Stimulated activated naive CD4-positive, alpha-beta T cell (primary cell): ENCODE measurements at regions not wholly inside any gene's neighbourhood (a gene's known extent, or its start where the extent isn't known, plus 50 kb on each side); places are given as distances from the start of the nearest gene placed in this dataset.

ENCODE experiments used
- DNase-seq, 6 experiments: peaks; one replicate each; lab custom pipeline; 2025; lab: John Stamatoyannopoulos, UW

DNA sequence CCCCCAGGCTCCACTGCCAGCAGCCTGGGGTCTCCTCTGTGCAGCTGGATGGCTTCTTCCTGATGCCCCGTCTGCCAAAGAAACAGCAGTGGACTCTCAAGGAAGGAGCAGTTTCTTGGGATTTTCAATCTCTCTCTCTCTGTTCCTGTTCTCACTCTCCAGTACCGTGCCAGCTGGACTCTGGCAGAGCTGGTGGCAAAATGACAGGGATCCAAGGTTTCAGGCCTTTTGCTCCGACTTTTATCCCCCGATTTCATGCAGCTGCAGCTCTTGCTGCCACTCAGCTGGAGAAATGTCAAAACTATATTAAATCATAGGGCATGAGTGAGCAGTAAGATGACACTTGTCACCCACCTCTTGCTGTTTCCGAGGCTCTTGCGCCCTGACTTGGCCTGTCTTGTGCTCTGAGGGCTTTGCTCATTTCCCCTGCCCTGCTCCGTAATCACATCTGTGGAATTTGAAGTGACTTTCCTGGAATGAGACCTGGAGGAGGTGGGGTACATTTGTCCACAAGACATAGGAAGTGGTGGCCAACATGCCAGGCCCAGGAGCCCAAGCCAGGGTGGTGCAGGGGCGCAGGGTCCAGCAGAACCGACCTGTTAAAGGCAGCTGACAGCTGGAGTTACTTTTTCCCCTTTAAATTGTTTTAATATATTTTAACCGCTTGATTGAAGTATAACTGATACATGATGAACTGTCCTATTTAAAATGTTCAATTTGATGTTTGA is 576.2 kb downstream of the PTPRU start:
- DNase-seq, result no peak

DNA sequence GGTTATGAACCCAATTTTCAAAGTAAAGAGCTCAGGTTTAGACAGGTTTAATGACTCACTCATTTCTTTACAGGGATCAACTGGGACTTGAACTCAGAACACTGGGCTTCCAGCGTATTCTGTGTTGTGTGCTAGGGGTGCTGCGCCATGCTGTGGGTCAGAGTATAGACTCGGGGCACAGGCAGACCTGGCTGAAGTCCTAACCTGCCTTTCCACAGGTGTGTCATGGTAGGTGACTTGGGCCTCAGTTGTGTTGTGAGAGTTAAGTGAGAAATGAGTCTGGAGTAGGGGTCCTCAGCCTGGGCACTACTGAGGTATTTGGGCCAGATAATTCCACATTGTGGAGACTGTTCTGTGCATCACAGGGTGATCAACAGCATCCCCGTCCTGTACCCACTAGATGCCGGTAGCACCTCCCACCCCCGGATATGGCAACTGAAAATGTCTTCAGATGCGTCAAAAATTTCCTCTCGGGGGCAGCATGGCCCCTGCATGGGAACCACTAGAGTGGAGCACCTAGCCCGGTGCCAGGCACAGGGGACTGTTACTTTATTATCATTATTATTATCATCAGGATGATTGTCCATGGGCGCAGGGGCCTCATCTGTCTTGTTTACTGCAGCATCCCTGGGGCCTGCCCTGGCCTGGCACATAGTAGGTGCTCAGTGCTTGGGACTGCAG is 575.5 kb downstream of the PTPRU start:
- no peak for DNase-seq

DNA sequence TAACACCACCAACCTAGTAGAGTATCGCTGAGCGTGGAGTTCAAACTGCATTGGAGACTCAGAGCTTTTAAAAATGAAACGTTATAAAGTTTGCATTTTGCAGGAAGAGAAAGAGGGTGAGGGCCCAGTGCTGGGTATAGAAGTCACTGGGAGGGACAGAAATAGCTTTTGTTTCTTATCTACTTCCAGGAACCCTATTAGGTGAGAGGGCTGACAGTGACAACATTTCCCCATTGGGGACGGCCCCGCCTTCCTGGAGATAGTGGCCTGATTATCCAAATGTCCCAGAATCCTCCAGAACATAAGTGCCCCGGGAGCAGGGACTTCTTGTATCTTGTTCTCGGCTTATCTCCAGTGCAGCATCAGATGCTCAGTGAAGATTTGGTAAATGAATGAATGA is 574.9 kb downstream of the PTPRU start:
- DNase-seq, result no peak

DNA sequence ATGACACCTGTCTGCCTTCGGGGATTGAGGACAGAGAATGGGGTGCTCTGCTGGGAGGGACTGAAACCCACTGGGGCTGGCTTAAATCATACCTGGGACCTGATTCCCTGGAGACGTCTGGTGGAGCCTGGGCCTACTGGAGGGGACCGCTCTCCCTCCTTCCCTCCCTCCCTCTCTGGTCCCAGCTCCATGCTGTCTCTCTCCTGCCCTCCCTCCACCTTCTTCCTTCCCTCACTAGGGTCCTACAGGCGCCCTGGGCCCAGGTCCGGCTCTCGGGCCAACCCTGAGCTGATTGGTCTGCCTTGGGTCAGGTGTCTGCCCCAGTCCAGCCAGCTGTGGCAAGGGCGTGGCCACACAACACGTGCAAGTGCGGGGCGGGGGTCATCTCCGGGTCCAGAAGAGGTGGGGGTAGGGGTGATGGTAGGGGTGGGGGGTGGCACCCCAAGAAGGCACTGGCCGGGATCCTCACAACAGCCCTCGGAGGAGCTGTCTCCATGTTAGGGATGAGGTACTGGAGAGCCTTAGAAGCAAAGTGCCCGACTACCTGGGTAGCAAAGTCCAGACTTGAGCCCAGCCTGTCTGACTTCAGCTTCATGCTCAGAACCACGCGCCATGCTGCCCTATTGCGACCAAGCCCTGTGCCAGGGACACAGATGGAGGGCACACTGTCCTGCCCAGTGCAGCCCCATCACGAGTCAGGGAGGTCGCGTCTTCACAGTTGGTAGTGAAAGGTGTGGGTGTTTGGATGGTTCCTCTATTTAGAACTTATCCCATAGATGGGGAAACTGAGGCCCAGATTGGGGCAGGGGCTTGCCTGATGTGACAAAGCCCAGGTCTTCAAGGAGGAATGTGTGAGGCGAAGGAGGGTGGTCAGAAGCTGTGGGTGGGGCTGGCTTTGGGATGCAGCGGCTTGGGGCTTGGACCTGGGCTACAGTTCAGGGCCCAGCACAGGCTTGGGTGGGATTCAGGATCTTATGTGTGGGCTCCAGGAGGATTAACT is 574.1 kb downstream of the PTPRU start:
- DNase-seq, result no peak

DNA sequence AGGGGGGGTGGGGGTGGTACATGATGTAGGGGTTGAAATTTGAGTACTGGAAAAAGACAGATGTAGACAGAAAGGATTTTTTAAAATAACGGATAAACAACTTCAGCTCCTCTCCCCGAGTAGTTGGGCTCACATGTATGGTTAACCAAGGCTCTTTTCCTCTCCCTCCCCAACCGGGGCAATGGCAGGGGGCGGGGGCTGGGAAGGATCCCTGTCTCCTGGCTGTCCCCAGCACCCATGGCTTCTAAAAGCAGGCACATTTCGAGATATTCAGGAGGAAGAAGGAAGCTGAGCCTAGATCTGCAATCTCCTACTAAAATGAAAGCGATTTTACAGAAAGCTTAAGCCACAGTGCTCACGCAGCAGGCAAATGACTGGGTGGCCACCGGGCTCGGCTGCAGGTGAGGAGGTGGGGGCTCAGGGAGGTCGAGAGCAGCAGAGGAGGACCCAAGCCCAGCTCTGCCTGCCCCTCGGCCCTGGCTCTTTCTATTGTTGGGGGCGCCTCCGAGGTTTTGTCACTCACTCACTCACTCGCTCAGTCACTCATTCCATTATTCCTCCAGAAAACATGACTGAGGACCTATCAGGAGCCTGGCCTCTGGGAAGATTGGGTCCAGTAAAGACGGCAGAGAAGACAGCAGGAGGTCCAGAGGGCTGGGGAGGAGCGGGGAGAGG is 573.3 kb downstream of the PTPRU start:
- DNase-seq, result no peak

DNA sequence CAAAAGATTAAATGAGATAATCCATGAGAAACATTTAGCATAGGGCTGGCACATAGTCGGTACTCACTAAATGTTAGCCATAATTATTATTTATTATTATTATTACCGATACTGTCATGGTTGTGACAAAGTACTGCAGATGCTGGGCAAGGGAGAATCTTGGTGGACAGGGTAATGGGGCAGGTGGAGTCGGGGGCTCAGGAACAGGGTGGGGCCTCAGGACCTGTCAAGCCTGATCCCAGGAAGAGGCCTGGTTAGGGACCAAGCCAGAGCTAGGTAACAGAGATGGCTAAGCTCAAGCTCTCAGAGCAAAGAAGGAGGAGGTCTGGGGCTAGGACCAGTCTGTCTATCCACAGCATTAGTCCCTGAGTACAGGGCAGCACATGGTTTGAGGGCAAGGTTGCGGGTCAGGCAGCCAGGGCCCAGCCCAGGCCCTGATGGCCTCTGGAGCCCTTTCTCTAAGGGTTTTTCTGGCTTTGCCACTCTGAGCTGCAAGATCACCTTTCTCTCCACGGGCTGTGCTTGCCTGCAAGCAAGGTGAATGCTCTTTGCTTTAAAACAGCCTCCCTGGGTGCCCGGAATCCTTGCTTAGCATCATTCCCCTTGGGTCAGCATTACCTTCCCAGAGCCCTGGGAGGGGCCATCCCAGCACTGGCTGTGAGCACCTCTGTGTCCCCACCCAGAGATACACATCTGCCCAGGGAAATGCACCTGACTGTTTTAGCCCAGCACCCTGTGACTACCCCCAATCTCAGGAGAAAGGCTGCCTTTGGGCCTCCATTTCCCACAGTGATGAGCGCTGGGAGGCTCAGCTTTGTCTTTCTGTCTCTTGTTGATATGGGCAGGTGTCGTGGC is 572.0 kb downstream of the PTPRU start:
- no peak for DNase-seq

DNA sequence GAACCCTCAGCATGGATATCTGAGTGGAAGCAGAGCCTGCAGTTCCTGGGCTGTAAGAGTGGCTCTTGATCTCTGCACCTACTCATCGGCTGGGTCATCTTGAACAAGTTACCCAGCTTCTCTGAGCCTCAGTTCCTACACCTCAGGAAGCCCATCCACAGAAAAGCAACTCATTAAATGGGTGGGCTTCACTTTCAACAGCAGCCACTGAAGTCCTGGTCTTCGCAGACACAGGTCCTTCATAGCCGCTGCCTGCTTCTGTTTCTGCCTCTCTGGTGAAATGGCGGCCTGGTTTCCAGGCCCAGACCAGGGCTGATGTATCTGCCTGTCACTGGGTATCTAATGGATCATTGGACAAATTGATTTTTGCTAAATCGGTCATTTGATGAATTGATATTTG is 571.4 kb downstream of the PTPRU start:
- no peak for DNase-seq

DNA sequence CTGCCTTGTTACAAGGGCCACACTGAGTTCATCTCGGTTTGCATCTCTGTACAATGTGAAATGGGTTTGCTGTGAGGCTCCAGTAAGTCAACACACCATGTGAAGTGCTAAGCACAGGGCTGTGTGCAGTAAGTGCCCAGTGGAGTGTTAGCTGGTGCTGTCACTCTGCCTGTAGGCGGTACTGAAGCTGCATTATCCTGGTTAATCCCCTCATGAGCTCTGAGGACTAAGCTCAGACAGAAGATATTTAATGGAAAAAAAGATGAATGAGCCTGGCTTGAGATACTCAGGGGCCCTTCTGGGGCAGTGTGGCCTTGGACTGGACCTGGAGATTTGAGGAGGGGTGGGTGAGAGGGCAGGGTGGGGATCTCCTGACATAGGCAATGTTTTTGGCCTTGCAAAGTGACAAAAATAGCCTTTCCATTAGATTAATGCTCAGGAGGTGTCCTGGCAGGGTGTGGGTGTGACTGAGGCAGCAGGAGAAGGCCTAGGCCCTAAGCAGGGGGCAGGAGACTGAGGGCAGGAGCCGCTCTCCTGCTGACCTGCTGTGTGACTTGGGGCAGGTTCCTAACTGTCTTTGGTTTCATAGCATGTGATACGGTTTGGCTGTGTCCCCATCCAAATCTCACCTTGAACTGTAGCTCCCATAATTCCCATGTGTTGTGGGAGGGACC is 570.5 kb downstream of the PTPRU start:
- DNase-seq, result no peak

DNA sequence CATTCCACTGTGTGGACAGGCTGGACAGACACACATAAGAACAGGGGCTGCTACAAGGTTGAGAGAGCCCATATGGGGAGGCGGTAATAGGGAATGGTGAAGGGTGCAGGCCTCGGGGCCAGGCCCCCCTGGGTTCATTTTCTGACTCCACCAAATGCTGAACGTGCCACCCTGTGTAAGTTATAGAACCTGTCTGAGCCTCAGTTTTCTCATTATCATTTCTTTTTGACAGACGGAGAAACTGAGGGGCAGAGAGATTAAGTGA is 569.5 kb downstream of the PTPRU start:
- DNase-seq, result no peak

DNA sequence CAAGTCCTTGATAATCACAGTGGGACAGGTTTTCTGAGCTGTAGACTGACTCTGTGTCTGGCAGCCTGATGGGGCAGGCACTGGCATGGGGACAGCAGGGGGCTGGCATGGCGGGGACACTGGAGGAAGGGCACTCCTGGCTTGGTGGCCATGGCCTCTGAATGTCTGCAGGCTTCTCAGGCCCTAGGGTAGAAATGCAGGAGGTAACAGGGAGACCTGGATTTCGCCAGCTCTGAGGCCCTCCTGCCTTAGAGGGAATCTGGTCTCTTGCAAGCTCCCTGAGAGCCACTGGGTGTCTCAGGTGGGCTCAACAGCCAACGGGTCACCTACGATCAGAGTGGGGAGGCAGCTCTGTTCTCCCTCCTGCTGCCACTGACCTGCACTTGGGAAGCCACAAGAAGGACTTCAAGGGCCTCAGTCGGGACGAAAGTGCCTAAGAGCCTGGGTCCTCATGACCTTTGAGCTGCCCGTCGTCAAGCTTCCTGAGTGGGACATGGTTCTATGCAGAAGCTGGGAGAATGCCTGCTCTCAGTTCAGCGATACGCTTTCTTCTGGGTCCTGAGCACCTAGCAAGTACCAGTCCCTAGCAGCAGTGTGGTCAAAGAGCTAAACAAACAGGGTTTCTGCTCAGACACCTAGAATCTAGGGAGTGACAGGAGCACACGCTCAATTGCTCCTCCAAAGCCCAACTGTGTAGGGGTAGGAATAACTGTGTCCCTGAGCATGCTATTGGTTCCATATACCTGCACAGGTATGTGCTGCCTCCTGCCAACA is 569.0 kb downstream of the PTPRU start:
- no peak for DNase-seq

DNA sequence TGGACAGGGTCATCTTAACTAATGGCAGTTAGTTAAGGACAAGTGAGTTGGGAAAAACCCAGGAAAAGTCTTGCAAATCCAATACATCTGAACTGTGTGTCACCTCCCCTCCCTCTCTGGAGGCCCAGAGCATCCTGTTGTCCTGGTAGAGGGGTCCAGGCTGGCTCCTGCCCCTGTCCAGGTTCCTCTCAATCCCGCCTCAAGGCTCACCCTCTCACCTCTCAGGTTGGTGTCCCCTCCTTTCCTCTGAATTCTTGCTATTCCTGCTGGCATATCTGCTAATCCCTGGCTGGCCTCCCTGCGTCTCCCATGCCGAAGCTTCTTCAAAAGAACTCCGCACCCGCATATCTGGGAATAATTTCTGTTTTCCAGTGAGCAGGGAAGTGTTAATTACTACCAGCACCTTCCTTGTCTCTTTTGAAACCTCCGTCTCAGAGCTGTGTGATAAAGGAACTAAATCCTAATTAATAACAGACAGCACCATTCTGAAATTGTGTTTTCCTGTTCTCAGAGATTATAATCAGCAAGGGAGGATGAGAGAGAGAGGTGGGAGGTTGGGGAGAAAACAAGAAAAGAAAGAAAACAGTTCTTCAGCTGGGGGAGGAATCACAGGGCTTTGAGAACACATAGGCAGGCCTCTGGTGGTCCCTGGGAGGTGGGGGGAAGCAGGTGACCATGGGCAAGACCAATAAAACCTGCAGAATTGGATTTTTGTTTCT is 568.0 kb downstream of the PTPRU start:
- no peak for DNase-seq

DNA sequence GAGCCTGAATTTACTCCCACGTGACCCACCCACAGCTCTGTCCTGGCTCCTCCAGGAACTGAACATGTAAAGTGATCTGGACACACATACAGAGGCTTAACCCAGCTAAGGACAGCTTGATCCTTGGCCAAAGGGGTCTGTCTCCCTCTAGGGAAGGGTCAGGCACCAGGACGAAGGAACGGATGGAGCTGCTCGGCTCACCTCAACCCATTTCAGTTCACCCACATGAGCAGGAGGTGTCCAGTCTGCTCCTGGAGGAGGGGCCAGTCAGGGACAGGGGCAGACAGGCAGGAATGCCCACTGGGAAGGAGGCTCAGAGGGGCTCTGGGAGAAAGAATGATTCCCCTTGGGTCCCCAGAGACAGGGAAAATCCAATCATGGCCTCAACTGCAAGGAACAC is 567.2 kb downstream of the PTPRU start:
- no peak for DNase-seq

DNA sequence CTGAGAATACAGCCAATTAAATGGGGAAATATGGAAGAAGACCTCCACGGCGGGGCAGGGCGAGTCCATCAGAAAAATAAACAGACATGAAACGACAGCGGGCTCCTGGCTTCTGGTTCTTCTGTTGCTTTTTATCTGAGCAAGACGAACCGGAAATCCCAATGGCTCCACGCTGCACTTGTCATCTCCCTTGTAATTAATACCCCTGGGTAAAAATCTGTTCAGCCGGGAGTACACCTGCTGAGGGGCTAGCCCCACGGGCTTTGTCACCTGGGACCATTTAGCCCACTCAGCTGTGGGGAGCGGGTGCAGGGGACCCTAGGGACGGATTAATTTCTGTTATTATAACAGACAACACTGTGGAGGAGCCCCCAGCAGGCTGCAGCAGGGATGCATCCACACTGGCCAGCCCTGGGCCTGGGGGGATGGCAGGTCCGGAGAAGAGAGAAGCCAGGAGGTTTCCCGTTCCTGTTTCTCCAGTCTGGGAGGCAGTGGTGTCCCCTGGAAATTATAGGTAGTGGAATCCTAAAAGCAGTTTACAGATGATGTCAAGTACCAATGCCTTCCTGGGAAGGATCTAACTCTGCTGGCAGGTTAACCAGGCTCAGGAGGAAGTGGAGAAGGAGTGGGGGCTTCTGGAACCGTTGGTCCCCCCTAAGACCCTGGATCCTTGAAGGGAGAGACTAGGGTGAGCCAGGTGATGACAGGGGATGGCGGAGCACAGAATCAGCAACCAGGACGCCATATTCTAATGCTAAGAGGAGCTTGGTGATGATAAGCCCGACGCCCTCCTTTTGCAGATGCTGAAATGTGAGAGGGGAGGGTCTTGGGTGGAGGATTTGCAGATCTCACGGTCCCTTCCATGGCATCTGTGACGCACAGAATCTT is 566.1 kb downstream of the PTPRU start:
- DNase-seq, result no peak

DNA sequence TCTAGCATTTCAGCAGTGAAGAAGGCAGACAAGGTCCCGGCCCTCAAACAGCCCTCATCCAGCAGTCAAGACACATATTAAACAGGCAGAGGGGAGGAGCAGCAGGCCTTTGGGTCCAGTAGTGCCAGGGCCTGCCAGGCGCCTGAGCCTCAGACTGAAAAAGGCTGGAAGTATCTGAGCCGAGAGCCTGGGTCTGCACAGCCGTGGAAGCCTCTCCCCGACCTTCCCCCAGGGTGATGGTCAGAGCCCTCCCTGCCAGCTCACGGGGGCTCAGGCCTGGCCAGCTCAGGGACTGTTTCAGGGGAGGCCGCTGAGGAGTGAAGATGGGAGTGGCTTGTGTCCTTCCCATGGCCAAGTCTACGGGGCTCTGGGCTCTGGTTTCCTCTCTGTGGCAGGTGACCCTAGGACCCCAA is 565.2 kb downstream of the PTPRU start:
- no peak for DNase-seq

DNA sequence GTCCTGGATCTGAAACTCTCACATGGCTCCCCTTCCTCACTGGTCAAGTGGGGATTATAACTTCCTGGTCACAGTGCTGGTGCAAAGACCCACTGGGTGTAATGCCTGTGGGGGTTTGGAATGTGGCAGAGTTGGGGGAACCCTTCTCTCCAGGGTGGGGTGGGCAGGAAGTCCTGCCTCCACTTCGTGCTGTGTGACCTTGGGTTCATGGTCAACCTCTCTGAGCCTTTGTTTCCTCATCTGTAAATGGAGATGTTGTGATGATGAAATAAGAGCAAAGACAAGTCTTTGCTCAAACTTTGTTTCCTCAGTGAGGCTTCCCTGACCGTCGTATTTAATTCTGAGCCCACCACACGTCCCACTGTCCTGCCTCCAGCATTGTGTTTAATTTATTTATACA is 564.7 kb downstream of the PTPRU start:
- DNase-seq, result no peak

DNA sequence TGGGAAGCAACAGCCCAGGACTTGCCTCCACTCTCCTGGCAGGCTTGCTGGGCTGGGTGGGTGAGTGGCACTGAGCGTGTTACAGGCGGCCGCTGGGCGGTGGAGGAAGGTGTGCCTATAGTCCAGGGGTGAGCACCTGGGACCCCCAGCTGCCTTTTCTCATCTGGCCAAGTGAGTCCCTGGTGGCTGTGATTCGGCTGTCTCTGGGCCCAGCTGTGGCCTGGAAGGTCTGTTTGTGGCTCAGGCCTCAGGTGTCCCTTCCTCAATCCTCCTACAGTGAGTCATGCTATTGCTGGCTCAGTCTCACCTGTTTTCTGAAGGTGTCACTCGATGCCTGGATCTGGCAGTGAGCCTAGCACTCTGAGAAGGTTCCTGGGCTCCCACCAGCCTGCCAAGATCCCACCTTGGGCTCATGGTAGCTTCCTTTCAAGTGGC is 564.2 kb downstream of the PTPRU start:
- no peak for DNase-seq

DNA sequence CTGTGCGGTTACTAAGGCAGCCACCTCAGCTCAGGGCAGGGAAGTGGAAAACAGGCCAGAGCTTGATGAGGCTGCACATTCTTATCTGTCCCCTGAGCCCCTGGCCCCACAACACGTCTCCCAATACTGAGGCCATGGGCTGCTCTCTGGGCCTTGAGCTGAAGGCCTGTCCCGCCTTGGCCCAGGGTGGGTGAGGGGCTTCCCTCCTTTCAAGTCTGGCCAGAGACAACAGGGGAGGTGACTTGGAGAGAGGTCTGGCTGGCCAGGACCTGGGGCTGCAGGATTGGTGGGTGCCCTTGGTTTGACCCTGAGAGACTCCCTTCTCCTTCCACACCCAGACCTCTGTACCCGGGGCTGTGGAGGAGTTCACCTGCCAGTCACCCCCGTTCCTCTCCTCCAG is 563.8 kb downstream of the PTPRU start:
- no peak for DNase-seq
